Medulla oblongata (tissue), 1 donor: ENCODE measurements at regions not wholly inside any gene's neighbourhood (a gene's known extent, or its start where the extent isn't known, plus 50 kb on each side); places are given as distances from the start of the nearest gene placed in this dataset.

Experiments used
- DNase-seq: peaks from one replicate; pipeline ENCODE4 v3.0.0-alpha.2; 2015; ENCODE audit errors: extremely low spot score

GRCh38 chr12:94716339-94716738, 66.0 kb upstream of the TMCC3 start:
- DNase-seq = no peak

- DNase-seq = no peak
These were observed 64.2 kb upstream of the TMCC3 start for GRCh38 chr12:94714378-94715114.

DNA sequence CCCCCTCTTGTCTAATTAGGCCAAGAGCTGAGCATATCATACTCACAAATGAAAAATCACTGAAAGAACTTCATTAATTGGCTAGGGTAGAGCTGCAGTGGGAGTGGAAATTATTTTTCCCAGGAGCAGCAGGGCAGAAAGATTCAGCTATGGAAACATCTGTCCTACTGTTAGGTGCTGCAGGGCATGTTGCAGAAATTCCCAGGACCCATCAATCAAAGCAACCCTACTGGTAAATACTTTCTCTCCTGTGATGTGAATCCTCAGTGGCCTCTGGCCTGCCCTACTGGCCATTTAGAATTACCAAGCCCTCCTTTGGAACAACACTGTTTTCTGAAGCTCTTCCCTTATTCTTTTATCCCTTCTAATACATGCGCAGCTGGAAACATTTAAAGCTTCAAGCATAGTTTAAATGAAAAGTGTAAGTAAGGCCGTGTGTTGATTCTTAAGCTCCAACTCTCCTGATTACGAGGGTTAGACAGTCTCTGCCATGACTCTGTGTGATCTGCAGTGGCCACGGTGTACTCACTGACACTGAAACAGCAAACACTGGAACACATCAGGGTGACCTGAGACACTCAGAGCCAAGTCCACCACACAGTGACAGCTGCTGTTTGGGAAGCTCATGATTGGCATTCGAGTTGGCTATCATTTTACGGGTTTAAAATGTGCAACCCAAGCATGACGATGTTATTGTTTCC, 62.6 kb upstream of the TMCC3 start:
- DNase-seq = no peak

DNA sequence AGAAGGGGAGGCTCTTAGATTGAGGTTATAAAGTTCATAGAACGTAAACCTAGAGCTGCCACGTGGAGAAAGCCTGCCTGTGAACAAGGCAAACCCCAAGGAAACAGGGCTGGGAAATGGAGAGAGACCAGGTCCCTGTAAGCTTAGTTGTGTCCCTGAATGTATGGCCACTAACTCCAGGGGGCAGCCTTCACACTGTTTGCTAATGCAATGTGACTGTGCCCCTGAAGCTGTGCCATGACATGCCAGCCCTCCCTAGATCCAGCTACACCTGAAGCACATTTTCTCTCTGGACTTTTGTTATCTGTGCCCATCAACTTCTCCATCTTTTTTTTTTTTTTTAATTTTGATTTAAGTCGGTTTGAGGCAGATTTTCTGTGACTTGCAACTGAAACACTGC, 60.6 kb upstream of the TMCC3 start:
- no peak for DNase-seq

- DNase-seq = no peak
These were observed 57.5 kb upstream of the TMCC3 start for GRCh38 chr12:94707892-94708291.

- DNase-seq = no peak
These were observed 56.7 kb upstream of the TMCC3 start for GRCh38 chr12:94707036-94707435.

DNA sequence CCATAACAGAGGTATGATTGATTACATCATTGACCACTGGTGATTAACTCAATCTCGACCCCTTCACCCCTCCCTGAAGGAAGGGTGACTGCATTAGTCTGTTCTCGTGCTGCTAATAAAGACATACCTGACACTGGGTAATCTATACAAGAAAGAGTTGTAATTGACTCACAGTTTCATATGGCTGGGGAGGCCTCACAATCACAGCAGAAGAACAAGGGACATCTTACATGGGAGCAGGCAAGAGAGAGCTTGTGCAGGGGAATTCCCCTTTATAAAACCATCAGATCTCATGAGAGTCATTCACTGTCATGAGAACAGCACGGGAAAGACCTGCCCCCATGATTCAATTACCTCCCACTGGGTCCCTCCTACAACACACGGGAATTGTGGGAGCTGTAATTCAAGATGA, 55.9 kb upstream of the TMCC3 start:
- DNase-seq = no peak

- DNase-seq = no peak
These were observed 55.3 kb upstream of the TMCC3 start for GRCh38 chr12:94705676-94706075.

DNA sequence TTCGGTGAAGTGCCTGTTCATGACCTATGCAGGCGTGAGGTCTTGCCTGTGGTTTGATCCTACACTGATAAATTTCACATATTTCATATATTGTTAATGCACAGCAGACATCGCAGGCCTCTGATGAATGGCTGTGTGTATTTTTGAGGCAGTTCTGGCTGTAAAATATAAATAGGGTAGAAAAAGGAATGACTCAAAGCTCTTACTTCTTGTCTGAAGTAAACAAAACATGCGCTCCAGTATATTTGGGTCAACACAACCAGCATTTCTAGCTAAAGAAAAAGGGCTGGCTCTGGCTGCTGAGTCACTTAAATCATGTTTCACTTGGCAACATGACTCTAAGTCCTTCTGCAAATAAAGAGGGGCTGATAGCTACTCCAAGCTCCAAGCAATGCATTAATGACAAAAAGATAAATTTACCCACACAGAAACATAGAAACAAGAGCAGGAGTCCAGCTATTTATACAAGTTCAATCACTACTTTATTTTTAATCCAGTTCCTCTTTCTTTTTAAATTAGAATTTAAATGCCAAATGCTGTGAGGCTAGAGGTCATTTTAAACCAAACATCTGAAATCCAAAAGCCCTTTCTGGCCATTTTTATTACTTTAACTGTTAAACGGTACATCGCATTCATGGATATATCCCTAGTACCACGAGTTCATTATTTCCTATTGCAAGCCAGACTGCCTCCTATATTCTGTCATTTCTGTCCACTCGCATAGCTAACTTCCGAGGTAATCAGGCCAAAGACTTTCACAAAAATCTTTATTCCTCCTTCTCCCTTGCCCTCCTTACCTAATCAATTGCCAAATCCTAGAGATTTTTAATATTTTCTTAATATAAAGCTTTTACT, 54.3 kb upstream of the TMCC3 start:
- DNase-seq = peak; percentile 44

GRCh38 chr12:94702696-94703095, 52.3 kb upstream of the TMCC3 start:
- DNase-seq = no peak

GRCh38 chr12:94701711-94702110, 51.4 kb upstream of the TMCC3 start:
- DNase-seq = no peak

- DNase-seq = no peak
These were observed 50.3 kb upstream of the TMCC3 start for GRCh38 chr12:94700662-94701061.
